GM18519 (cell line): ENCODE measurements at regions not wholly inside any gene's neighbourhood (a gene's known extent, or its start where the extent isn't known, plus 50 kb on each side); places are given as distances from the start of the nearest gene placed in this dataset.
A peak's percentile ranks its signal among the peaks of the same experiment; 100 is the strongest.
"Not testable (repeated sequence)": the region's sequence is repeated elsewhere in the genome, so short reads cannot be mapped to it uniquely, and the experiment has no call there.

Source experiments
- ATAC-seq: cut with Tn5 transposase; IDR thresholded peaks from one replicate; pipeline ENCODE4 v1.9.1; 2021; ENCODE audit warnings: mild to moderate bottlenecking, moderate library complexity; ENCODE audit not compliant: unreplicated experiment, low FRiP score

DNA sequence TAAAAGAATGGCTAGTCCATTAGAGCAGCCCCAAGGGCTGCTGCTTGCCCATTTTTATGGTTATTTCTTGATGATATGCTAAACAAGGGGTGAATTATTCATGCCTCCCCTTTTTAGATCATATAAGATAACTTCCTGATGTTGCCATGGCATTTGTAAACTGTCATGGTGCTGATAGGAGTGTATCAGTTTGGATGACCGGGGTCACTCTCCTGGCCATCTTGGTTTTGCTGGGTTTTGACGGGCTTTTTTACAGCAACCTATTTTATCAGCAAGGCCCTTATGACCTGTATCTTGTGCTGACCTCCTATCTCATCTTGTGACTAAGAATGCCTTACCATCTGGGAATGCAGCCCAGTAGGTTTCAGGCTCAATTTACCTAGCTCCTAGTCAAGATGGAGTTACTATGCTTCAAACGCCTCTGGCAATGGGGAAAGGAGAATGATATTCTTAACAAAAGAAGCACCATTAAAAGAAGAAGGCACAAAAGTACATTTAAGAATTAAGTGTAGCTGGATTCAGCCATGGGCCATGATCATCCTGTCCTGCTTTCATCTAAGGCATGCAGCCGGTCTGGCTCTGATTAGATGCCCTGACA is 1156.0 kb downstream of the PCDH9 start:
- no peak for ATAC-seq

DNA sequence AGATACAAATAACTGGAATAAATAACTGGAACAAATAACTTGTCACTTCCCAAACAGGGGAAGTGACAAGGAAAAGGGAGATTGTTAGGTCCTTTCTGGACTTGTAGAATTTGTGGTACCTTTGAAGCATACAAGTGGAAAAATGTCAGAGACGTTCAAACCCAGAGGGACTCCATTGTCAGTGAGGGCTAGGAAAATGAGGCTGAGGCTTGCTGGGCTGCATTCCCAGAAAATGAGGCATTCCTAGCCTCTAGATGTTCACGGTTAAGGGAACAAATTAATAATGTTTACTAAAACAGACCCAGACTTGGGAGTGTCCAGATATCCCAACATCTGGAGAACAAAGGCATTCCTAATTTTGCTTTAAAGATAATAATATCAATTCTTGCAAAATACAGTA is 1158.0 kb downstream of the PCDH9 start:
- not testable (repeated sequence) for ATAC-seq

GRCh38 chr13:66071608-66072007 is 1158.5 kb downstream of the PCDH9 start:
- no peak for ATAC-seq

DNA sequence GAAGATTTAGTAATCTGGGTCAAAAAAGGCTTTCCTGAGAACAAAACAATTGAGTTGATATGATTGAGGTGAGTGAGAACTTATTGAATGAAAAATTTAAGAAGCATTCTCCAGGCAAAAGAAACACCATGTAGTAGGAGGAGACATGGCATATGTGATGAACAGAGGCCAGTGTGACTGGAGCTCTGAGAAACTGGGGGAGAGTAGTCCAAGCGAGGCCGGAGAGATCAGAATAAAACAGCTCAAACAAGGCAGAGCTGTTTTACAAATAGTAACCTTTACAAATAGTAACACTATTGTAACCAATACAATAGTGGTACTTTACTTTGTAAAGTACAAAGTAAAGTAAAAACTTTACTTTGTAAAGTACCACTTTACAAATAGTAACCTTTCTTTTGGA is 1159.1 kb downstream of the PCDH9 start:
- ATAC-seq, result no peak

- ATAC-seq, result no peak
These were observed 1160.6 kb downstream of the PCDH9 start for GRCh38 chr13:66069570-66069969.

DNA sequence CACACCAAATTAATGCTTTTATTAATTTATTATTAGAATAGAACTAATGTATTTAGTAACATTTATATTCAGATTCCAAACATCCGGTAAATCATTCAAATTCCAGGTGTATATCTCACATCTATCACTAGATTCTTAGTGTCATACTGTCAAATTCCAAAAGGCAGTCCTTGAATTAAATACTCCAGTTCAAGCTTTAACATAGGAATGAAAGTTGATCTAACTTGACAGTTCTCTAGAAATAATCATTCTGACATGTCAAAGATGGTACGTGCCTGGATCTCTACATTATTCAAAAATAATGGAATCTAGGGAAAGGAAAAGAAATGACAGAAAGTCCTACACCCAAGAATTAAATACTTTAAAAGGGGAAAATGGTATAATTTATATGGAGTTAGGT is 1161.5 kb downstream of the PCDH9 start:
- no peak for ATAC-seq

DNA sequence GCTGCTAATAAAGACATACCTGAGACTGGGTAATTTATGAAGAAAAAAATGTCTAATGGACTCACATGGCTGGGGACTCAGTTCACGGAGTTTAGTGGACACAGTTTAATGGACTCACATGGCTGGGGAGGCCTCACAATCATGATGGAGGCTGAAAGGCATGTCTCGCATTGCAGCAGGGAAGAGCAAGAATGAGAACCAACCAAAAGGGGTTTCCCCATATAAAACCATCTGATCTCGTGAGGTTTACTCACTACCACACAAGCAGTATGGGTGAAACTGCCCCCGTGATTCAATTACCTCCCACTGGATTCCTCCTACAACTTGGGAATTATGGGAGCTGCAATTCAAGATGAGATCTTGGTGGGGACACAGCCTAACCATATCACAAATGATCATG is 1181.2 kb downstream of the PCDH9 start:
- ATAC-seq, result no peak

DNA sequence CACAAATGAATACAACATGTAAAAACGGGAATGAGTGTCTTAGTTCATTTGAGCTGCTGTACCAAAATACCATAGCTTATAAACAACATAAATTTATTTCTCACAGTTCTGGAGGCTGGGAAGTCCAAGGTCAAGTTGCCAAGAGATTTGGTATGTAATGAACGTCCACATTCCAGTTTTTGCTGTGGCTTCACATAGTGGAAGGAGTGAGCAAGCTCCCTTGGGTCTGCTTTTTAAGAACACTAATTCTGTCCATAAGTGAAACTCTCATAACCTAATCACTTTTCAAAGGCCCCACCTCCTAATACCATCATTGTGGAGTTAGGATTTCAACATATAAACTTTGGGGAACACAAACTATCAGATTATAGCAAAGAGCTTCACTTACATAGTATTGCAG is 1189.6 kb downstream of the PCDH9 start:
- no peak for ATAC-seq

GRCh38 chr13:66037096-66037495 is 1193.0 kb downstream of the PCDH9 start:
- no peak for ATAC-seq

GRCh38 chr13:66036636-66037035 is 1193.5 kb downstream of the PCDH9 start:
- ATAC-seq, result no peak

- ATAC-seq, result no peak
These were observed 1194.0 kb downstream of the PCDH9 start for GRCh38 chr13:66036024-66036614.

- ATAC-seq, result no peak
These were observed 1196.2 kb downstream of the PCDH9 start for GRCh38 chr13:66033924-66034323.

- no peak for ATAC-seq
These were observed 1208.3 kb downstream of the PCDH9 start for GRCh38 chr13:66021846-66022245.

GRCh38 chr13:66014771-66015170 is 1215.4 kb downstream of the PCDH9 start:
- no peak for ATAC-seq

GRCh38 chr13:66009241-66009640 is 1220.9 kb downstream of the PCDH9 start:
- no peak for ATAC-seq

GRCh38 chr13:66003558-66003957 is 1226.6 kb downstream of the PCDH9 start:
- ATAC-seq, result no peak

DNA sequence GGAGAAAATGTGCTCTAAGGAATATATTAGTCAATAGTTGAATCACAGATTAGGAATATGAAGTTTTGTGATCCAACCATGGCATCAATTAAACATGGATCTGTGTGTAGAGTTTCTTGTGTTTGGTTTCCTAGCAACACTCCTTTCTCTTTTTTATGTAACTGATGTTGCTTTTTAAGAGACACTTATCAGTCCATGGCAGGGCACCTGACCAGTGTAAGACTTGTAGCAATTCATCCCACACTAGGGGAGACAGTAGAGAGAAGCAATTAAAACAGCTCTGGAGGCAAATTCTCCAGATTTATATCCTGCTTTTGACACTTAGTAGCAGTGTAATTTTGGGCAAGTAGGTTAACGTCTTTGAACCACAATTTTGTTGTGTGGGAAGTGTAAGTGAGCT is 1229.0 kb downstream of the PCDH9 start:
- no peak for ATAC-seq

GRCh38 chr13:65999411-65999810 is 1230.7 kb downstream of the PCDH9 start:
- ATAC-seq, result no peak

DNA sequence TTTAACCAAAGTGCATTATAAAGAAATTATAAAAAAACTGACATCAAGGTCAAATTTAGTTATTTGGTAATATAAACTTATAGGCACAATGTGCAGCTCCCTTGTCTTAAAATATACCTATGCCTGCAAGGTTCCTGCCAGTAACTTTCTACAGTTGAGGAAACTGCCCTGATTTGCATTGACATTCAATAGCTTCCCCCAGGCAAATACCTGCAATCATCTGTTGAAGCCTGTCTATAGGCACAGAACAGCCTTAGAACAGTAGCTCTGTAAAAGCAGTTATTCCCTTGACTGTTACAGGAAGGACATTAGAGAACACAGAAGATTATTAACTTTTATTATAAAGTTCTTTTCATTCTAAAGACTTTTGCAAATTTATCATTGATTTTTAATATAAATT is 1239.5 kb downstream of the PCDH9 start:
- ATAC-seq, result no peak

DNA sequence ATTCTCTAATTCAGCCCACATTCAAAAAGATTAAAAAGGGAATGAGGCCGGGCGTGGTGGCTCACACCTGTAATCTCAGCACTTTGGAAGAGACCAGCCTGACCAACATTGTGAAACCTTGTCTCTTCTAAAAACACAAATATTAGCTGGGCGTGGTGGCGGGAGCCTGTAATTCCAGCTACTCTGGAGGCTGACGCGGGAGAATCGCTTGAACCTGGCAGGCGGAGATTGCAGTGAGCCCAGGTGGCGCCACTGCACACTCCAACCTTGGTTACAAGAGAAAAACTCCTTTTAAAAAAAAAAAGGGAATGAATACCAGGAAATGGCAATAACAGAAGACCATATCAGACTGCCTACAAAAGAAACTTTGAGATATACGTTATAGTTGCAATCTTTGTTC is 1244.5 kb downstream of the PCDH9 start:
- ATAC-seq, result no peak

DNA sequence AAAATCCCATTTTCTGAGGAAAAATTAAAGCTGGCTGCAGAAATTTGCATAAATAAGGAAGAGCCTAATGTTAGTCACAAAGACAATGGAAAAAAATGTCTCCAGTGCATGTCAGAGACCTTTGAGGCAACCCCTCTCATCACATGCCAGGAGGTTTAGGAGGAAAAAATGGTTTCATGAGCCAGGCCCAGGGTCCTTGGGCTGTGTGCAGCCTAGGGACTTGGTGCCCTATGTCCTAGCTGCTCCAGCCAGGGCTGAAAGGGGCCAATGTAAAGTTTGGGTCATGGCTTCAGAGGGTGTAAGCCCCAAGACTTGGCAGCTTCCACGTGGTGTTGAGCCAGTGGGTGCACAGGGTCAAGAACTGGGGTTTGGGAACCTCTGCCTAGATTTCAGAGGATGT is 1252.6 kb downstream of the PCDH9 start:
- ATAC-seq, result no peak

GRCh38 chr13:65971541-65971940 is 1258.6 kb downstream of the PCDH9 start:
- ATAC-seq, result no peak

GRCh38 chr13:65966991-65967451 is 1263.1 kb downstream of the PCDH9 start:
- ATAC-seq, result peak; percentile 65
